Activated B cell treated with CpG ODN at 0.5 μM for 24 hours (primary cell): ENCODE measurements at regions not wholly inside any gene's neighbourhood (a gene's known extent, or its start where the extent isn't known, plus 50 kb on each side); places are given as distances from the start of the nearest gene placed in this dataset.

Source experiments
- ATAC-seq: fragments of 200-7000 bp; cut with Tn5 transposase; one replicate; pipeline ENCODE4 v1.10.0; 2021; ENCODE audit warnings: low read depth, mild to moderate bottlenecking, moderate library complexity
- CTCF ChIA-PET: fragments of 350-600 bp; sonication (Branson Sonifier 250); formaldehyde crosslinking; loops from one replicate; lab custom pipeline; 2021; ENCODE audit warnings: antibody characterized with exemption; lab: Charles Lee
- POLR2A ChIA-PET: fragments of 350-600 bp; sonication (Branson Sonifier 250); formaldehyde crosslinking; loops from one replicate; lab custom pipeline; 2021; ENCODE audit warnings: antibody characterized with exemption; lab: Charles Lee
- DNase-seq: peaks from one replicate; pipeline ENCODE4 v3.0.0; 2022
- H3K27ac Mint-ChIP-seq: one replicate; pipeline ENCODE4 v1.8.0; 2020; ENCODE audit warnings: mixed read lengths
- H3K27me3 Mint-ChIP-seq: one replicate; pipeline ENCODE4 v1.8.0; 2021; ENCODE audit warnings: mixed read lengths
- H3K36me3 Mint-ChIP-seq: one replicate; pipeline ENCODE4 v1.8.0; 2021; ENCODE audit warnings: low read depth, mixed read lengths
- H3K4me1 Mint-ChIP-seq: one replicate; pipeline ENCODE4 v1.8.0; 2021; ENCODE audit warnings: mixed read lengths
- H3K4me3 Mint-ChIP-seq: one replicate; pipeline ENCODE4 v1.8.0; 2020; ENCODE audit warnings: mild to moderate bottlenecking, mixed read lengths
- H3K9me3 Mint-ChIP-seq: one replicate; pipeline ENCODE4 v1.8.0; 2020; ENCODE audit warnings: mixed read lengths
- intact Hi-C: fragments of 100-400 bp; cut with micrococcal nuclease; formaldehyde crosslinking; loops from one replicate; pipeline ENCODE4 v1.15.1; 2024
- TF ChIP-seq, protein P1 (sequence below): fragments of 200-600 bp; IDR thresholded peaks from one replicate; pipeline ENCODE4 v1.8.0; 2022; ENCODE audit warnings: antibody characterized with exemption, mild to moderate bottlenecking

- H3K36me3 Mint-ChIP-seq: no peaks in the 10 kb centered on the region
- DNase-seq (no peak), ATAC-seq (no peak)
- no peak overlapping the region for H3K27ac Mint-ChIP-seq
- peaks cover 7% of the 10 kb centered on the region for H3K9me3 Mint-ChIP-seq
- H3K27me3 Mint-ChIP-seq: no peaks in the 10 kb centered on the region
- POLR2A ChIA-PET: no interaction called here
- no peaks in the 10 kb centered on the region for H3K4me1 Mint-ChIP-seq
- intact Hi-C loops: no loop called here
- CTCF ChIA-PET: no interaction called here
- TF ChIP-seq, protein P1, sequence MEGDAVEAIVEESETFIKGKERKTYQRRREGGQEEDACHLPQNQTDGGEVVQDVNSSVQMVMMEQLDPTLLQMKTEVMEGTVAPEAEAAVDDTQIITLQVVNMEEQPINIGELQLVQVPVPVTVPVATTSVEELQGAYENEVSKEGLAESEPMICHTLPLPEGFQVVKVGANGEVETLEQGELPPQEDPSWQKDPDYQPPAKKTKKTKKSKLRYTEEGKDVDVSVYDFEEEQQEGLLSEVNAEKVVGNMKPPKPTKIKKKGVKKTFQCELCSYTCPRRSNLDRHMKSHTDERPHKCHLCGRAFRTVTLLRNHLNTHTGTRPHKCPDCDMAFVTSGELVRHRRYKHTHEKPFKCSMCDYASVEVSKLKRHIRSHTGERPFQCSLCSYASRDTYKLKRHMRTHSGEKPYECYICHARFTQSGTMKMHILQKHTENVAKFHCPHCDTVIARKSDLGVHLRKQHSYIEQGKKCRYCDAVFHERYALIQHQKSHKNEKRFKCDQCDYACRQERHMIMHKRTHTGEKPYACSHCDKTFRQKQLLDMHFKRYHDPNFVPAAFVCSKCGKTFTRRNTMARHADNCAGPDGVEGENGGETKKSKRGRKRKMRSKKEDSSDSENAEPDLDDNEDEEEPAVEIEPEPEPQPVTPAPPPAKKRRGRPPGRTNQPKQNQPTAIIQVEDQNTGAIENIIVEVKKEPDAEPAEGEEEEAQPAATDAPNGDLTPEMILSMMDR: no peak
- H3K4me3 Mint-ChIP-seq: no peak overlapping the region
These were observed 358.2 kb downstream of the MTRR start for GRCh38 chr5:8227112-8227511.

DNA sequence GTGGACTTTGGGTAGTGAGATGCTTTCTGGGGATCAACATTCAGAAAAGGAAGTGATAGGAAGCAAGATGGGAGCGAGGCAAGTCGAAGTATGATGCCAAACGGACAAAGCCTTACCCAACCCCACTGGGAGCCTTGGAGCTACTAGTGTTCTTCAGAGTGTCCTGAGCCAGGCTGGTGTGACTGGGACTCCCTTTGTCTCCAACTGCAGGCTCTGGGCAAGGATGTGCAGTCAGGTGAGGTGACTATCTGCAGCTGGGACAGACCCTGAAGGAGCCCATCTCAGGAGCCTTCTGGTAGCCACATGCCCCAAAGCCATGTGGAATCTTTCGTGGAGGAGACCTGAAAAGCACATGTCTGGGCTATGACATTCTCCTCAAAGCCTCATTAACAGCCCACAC lies 360.6 kb downstream of the MTRR start:
- no peak overlapping the region for H3K27ac Mint-ChIP-seq

GRCh38 chr5:8230868-8231267 lies 361.9 kb downstream of the MTRR start:
- intact Hi-C loops: no loop called here
- no peaks in the 10 kb centered on the region for H3K27me3 Mint-ChIP-seq
- H3K4me3 Mint-ChIP-seq: no peak overlapping the region
- ChIA-PET POLR2A (no interaction called here), CTCF (no interaction called here)
- no peaks in the 10 kb centered on the region for H3K4me1 Mint-ChIP-seq
- H3K36me3 Mint-ChIP-seq: no peaks in the 10 kb centered on the region
- no peaks in the 10 kb centered on the region for H3K9me3 Mint-ChIP-seq
- H3K27ac Mint-ChIP-seq: no peak overlapping the region
- TF ChIP-seq, protein P1: no peak
- no peak for DNase-seq
- ATAC-seq: no peak

More for the DNA sequence above, 360.6 kb downstream of the MTRR start:
- ATAC-seq: no peak
- Mint-ChIP-seq H3K4me1 (no peaks in the 10 kb centered on the region), H3K27me3 (no peaks in the 10 kb centered on the region), H3K9me3 (peaks cover 2% of the 10 kb centered on the region), H3K4me3 (no peak overlapping the region), H3K36me3 (no peaks in the 10 kb centered on the region)
- TF ChIP-seq, protein P1: no peak
- ChIA-PET POLR2A (no interaction called here), CTCF (no interaction called here)
- intact Hi-C loops: no loop called here
- DNase-seq: no peak

- H3K4me1 Mint-ChIP-seq: no peaks in the 10 kb centered on the region
- no peak overlapping the region for H3K4me3 Mint-ChIP-seq
- H3K27me3 Mint-ChIP-seq: no peaks in the 10 kb centered on the region
- TF ChIP-seq, protein P1: no peak
- CTCF ChIA-PET: no interaction called here
- POLR2A ChIA-PET: no interaction called here
- H3K9me3 Mint-ChIP-seq: peaks cover 3% of the 10 kb centered on the region
- no peaks in the 10 kb centered on the region for H3K36me3 Mint-ChIP-seq
- DNase-seq: no peak
- no peak overlapping the region for H3K27ac Mint-ChIP-seq
- no peak for ATAC-seq
- intact Hi-C loops: no loop called here
These were observed 364.5 kb downstream of the MTRR start for GRCh38 chr5:8233479-8233878.

DNA sequence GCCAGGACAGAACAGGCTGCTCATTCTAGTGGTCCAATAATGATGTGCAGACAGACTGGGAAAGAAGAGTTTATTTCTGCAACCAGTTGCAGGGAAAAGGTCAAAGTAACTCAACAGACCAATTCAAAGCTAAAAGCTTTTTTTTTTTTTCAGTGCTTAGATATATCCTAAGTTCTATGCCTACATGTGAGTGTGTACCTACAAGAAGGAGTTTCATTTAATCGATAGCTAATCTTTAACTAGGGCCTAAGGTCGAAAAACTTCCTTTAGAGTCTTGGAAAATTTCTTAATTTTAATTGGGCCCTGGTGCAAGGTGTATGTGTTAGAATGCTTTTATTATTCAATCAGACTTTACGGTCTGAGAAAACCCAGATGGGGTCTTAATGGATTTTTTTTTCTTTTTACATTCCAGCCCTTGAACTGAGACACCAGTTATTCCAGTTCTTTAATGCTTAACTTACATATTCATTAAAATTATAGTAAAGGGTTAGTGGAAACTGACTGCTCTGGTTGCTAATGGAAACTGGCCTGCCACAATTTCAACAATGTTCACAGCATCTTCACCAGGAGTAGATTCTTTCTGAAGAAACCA lies 365.3 kb downstream of the MTRR start:
- TF ChIP-seq, protein P1: no peak
- ChIA-PET CTCF (no interaction called here), POLR2A (no interaction called here)
- H3K4me1 Mint-ChIP-seq: no peaks in the 10 kb centered on the region
- H3K27ac Mint-ChIP-seq: no peak overlapping the region
- ATAC-seq: no peak
- no peaks in the 10 kb centered on the region for H3K36me3 Mint-ChIP-seq
- no peak for DNase-seq
- intact Hi-C loops: no loop called here
- H3K27me3 Mint-ChIP-seq: no peaks in the 10 kb centered on the region
- peaks cover 3% of the 10 kb centered on the region for H3K9me3 Mint-ChIP-seq
- no peak overlapping the region for H3K4me3 Mint-ChIP-seq
